ENCODE measurements at regions not wholly inside any gene's neighbourhood (a gene's known extent, or its start where the extent isn't known, plus 50 kb on each side); places are given as distances from the start of the nearest gene placed in this dataset.

- TF ChIP-seq, protein P1, sequence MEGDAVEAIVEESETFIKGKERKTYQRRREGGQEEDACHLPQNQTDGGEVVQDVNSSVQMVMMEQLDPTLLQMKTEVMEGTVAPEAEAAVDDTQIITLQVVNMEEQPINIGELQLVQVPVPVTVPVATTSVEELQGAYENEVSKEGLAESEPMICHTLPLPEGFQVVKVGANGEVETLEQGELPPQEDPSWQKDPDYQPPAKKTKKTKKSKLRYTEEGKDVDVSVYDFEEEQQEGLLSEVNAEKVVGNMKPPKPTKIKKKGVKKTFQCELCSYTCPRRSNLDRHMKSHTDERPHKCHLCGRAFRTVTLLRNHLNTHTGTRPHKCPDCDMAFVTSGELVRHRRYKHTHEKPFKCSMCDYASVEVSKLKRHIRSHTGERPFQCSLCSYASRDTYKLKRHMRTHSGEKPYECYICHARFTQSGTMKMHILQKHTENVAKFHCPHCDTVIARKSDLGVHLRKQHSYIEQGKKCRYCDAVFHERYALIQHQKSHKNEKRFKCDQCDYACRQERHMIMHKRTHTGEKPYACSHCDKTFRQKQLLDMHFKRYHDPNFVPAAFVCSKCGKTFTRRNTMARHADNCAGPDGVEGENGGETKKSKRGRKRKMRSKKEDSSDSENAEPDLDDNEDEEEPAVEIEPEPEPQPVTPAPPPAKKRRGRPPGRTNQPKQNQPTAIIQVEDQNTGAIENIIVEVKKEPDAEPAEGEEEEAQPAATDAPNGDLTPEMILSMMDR (IDR thresholded peaks at IDR 0.05) = no peak
- TF ChIP-seq POLR2A (IDR thresholded peaks at IDR 0.05) (no peak), EP300 (IDR thresholded peaks at IDR 0.05) (no peak)
Observed at GRCh38 chr20:6397115-6397514, 274.3 kb upstream of the FERMT1 start.

All from upper lobe of left lung (tissue), 4 donors.